ENCODE measurements at regions not wholly inside any gene's neighbourhood (a gene's known extent, or its start where the extent isn't known, plus 50 kb on each side); places are given as distances from the start of the nearest gene placed in this dataset.

GRCh38 chrX:8010105-8010504 lies 82.9 kb upstream of the PNPLA4 start:
- ATAC-seq: no peak
- Histone ChIP-seq H3K36me3 (ENCODE audit: control insufficient read depth, insufficient read depth, low read length) (no peaks in the 10 kb centered on the region), H3K27ac (ENCODE audit: low read length) (no peak overlapping the region), H3K4me1 (ENCODE audit: control insufficient read depth, insufficient read depth, low read length) (no peaks in the 10 kb centered on the region), H3K27me3 (ENCODE audit: control insufficient read depth, insufficient read depth, low read length) (no peaks in the 10 kb centered on the region), H3K4me3 (ENCODE audit: low read depth in 2 of 2, low read length in 2 of 2) (no peak overlapping the region), H3K9me3 (ENCODE audit: control insufficient read depth, insufficient read depth, low read depth, low read length) (no peaks in the 10 kb centered on the region)
- CTCF ChIA-PET: no interaction called here
- no TSS peak for BruUV-seq (replicated peaks)
- POLR2A ChIA-PET: no interaction called here
- no peak for DNase-seq (ENCODE audit: low read depth, low spot score)
- no peak for TF ChIP-seq SIN3A (IDR thresholded peaks at IDR 0.05; ENCODE audit: borderline replicate concordance, insufficient read depth, low read depth, low read length)
- TF ChIP-seq POLR2AphosphoS5 (IDR thresholded peaks at IDR 0.05; ENCODE audit: low read depth, low read length): no peak
- TF ChIP-seq CTCF (IDR thresholded peaks at IDR 0.05): no peak; the same call in 1 of the 2 replicates
- TF ChIP-seq, protein P1, sequence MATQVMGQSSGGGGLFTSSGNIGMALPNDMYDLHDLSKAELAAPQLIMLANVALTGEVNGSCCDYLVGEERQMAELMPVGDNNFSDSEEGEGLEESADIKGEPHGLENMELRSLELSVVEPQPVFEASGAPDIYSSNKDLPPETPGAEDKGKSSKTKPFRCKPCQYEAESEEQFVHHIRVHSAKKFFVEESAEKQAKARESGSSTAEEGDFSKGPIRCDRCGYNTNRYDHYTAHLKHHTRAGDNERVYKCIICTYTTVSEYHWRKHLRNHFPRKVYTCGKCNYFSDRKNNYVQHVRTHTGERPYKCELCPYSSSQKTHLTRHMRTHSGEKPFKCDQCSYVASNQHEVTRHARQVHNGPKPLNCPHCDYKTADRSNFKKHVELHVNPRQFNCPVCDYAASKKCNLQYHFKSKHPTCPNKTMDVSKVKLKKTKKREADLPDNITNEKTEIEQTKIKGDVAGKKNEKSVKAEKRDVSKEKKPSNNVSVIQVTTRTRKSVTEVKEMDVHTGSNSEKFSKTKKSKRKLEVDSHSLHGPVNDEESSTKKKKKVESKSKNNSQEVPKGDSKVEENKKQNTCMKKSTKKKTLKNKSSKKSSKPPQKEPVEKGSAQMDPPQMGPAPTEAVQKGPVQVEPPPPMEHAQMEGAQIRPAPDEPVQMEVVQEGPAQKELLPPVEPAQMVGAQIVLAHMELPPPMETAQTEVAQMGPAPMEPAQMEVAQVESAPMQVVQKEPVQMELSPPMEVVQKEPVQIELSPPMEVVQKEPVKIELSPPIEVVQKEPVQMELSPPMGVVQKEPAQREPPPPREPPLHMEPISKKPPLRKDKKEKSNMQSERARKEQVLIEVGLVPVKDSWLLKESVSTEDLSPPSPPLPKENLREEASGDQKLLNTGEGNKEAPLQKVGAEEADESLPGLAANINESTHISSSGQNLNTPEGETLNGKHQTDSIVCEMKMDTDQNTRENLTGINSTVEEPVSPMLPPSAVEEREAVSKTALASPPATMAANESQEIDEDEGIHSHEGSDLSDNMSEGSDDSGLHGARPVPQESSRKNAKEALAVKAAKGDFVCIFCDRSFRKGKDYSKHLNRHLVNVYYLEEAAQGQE (IDR thresholded peaks at IDR 0.05; ENCODE audit: insufficient read depth in 1 of 2, low read depth in 2 of 2, low read length in 1 of 2): no peak
- TF ChIP-seq TCF7L2 (IDR thresholded peaks at IDR 0.05; ENCODE audit: low read depth, low read length): no peak
- intact Hi-C loops (cut with micrococcal nuclease; ENCODE audit: unreplicated experiment) (no loop called here), in situ Hi-C loops (cut with HindIII; ENCODE audit: low pct_unique_long_range_greater_than_20kb, low sequenced_read_pairs) (no loop called here)

DNA sequence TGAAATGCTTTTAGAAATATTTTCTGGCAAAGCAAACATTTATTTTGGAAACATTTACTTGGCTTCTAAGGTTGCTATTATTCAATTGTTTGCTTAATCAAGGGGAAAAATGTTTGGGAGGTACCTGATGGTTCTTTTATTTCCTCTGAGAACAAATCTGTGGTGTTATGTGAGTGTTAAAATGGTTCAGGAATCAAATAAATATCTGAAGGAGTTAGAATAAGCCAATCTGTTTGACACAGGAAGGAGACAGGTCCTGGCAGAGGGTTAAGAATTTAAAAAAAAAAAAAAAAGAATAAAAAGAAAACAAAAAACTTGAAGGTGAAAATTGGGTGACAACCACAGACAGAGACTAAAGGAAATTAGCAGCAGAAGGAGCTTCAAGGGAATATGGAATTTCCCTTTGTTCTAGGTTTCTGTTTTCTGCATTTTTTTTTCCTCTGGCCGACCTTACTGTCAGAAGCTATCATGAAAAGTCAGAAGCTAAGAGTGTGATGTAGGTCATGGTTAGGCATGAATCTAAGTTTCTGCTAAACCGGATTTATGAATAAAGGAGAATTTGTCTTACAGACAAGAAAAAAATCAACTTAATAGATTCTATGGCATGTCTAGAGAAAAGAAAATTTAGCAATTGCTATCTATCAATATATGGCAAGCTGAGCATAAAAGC lies 78.6 kb upstream of the PNPLA4 start:
- no peak for ATAC-seq
- no peak overlapping the region for H3K4me3 ChIP-seq (ENCODE audit: low read depth in 2 of 2, low read length in 2 of 2)

More for the DNA sequence above, 78.6 kb upstream of the PNPLA4 start:
- in situ Hi-C loops (cut with HindIII; ENCODE audit: low pct_unique_long_range_greater_than_20kb, low sequenced_read_pairs): no loop called here
- H3K27me3 ChIP-seq (ENCODE audit: control insufficient read depth, insufficient read depth, low read length): no peaks in the 10 kb centered on the region
- BruUV-seq (replicated peaks): no TSS peak
- no peaks in the 10 kb centered on the region for H3K36me3 ChIP-seq (ENCODE audit: control insufficient read depth, insufficient read depth, low read length)
- TF ChIP-seq, protein P1 (IDR thresholded peaks at IDR 0.05; ENCODE audit: insufficient read depth in 1 of 2, low read depth in 2 of 2, low read length in 1 of 2): no peak
- TF ChIP-seq POLR2AphosphoS5 (IDR thresholded peaks at IDR 0.05; ENCODE audit: low read depth, low read length): no peak
- TF ChIP-seq TCF7L2 (IDR thresholded peaks at IDR 0.05; ENCODE audit: low read depth, low read length): no peak
- no peak for TF ChIP-seq SIN3A (IDR thresholded peaks at IDR 0.05; ENCODE audit: borderline replicate concordance, insufficient read depth, low read depth, low read length)
- no peak for TF ChIP-seq CTCF (IDR thresholded peaks at IDR 0.05)
- H3K27ac ChIP-seq (ENCODE audit: low read length): no peak overlapping the region
- H3K4me1 ChIP-seq (ENCODE audit: control insufficient read depth, insufficient read depth, low read length): no peaks in the 10 kb centered on the region
- no peaks in the 10 kb centered on the region for H3K9me3 ChIP-seq (ENCODE audit: control insufficient read depth, insufficient read depth, low read depth, low read length)
- POLR2A ChIA-PET: no interaction called here
- intact Hi-C loops (cut with micrococcal nuclease; ENCODE audit: unreplicated experiment): no loop called here
- CTCF ChIA-PET: no interaction called here
- DNase-seq (ENCODE audit: low read depth, low spot score): no peak
